GM12872 (cell line): ENCODE measurements at regions not wholly inside any gene's neighbourhood (a gene's known extent, or its start where the extent isn't known, plus 50 kb on each side); places are given as distances from the start of the nearest gene placed in this dataset.

Experiments
- CTCF ChIP-seq: IDR thresholded peaks from 3 replicates; pipeline ENCODE4 v1.5.1; 2011; ENCODE audit warnings: low read depth, mild to moderate bottlenecking, low read length, moderate library complexity; ENCODE audit not compliant: insufficient read depth

- no peak for TF ChIP-seq CTCF
Observed at GRCh38 chr1:62981434-62981833, 197.5 kb downstream of the ATG4C start.

DNA sequence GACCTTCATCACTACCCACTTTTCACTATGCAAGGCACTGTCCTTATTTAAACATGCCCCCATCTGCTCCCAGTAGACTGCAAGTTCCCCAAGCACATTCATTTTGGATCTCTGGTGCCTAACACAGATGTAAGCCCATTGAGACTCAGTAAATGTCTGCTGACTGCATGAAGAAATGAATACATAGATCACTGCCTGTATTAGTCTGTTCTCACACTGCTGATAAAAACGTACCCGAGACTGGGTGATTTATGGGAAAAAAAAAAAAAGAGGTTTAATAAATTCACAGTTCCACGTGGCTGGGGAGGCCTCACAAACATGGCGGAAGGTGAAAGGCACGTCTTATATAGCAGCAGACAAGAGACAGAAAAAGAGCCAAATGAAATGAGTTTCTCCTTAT lies 204.9 kb downstream of the ATG4C start:
- no peak for TF ChIP-seq CTCF

GRCh38 chr1:62989497-62989896 lies 205.6 kb downstream of the ATG4C start:
- TF ChIP-seq CTCF: no peak

DNA sequence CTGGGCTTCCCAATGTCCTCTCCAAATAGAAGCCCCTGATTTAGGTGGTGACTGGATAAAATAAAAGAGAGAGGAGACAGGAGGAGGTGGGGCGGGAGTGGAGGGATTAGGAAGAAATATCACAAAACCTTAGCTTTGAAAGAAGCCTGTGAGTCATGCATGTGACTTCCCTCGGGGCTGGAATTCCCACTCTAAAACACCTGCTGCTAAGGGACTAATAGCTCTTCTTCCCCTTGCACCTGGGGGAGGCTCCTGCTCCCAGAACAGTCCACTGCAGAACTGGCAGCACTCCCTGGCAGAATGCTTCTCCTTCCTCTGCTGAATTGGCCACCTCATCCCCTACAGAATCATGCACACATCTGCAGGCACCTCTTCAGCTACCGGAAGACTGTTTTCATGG lies 207.2 kb downstream of the ATG4C start:
- TF ChIP-seq CTCF: no peak

DNA sequence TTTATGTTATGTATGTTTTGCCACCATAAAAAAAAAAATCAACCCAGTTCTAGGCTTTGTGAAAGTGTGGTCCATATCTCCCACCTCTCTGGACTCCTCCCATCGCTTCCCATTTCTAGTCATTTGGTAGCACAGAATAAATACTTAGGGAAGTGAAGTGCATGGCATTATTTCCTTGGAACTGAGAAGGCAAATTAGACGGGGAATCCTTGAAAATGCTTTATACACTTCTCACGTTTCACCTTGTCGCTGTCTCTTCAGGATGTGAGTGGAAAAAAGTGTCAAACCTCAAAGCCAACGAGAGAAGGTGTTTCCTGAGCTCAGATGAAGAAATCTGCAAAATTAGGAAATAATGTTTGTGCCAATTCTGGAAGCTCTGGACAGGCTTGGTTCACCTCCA lies 209.9 kb downstream of the ATG4C start:
- TF ChIP-seq CTCF: no peak

GRCh38 chr1:62995173-62995572 lies 211.2 kb downstream of the ATG4C start:
- no peak for TF ChIP-seq CTCF

- no peak for TF ChIP-seq CTCF
Observed at GRCh38 chr1:62997884-62998283, 214.0 kb downstream of the ATG4C start.
